Neuronal stem cell (in vitro differentiated cells): ENCODE measurements at regions not wholly inside any gene's neighbourhood (a gene's known extent, or its start where the extent isn't known, plus 50 kb on each side); places are given as distances from the start of the nearest gene placed in this dataset.

ENCODE experiments used
- DNase-seq: peaks from one replicate; pipeline ENCODE4 v3.0.0-alpha.2; 2013; ENCODE audit warnings: low spot score
- H2AFZ ChIP-seq: one replicate; pipeline ENCODE4 v1.6.1; 2013; ENCODE audit warnings: mild to moderate bottlenecking, low read length, inconsistent platforms
- H2AK5ac ChIP-seq: 2 replicates; pipeline ENCODE4 v1.6.1; 2013; ENCODE audit warnings: low read depth, mild to moderate bottlenecking, inconsistent platforms, low read length, moderate library complexity, mixed read lengths
- H2BK120ac ChIP-seq: 2 replicates; pipeline ENCODE4 v1.6.1; 2013; ENCODE audit warnings: low read depth, mild to moderate bottlenecking, inconsistent platforms, low read length, moderate library complexity, mixed read lengths
- H2BK12ac ChIP-seq: one replicate; pipeline ENCODE4 v1.6.1; 2013; ENCODE audit warnings: low read length, inconsistent platforms
- H2BK15ac ChIP-seq: 2 replicates; pipeline ENCODE4 v1.6.1; 2013; ENCODE audit warnings: mild to moderate bottlenecking, low read length, inconsistent platforms, mixed read lengths
- H2BK5ac ChIP-seq: one replicate; pipeline ENCODE4 v1.6.1; 2013; ENCODE audit warnings: inconsistent platforms, mild to moderate bottlenecking, low read length, moderate library complexity
- H3K14ac ChIP-seq: one replicate; pipeline ENCODE4 v1.6.1; 2013; ENCODE audit warnings: low read length, inconsistent platforms
- H3K18ac ChIP-seq: 2 replicates; pipeline ENCODE4 v1.6.1; 2013; ENCODE audit warnings: low read length, inconsistent platforms
- H3K23ac ChIP-seq: 2 replicates; pipeline ENCODE4 v1.6.1; 2013; ENCODE audit warnings: low read depth, mild to moderate bottlenecking, mixed read lengths, low read length, inconsistent platforms; ENCODE audit not compliant: poor library complexity
- H3K27ac ChIP-seq: replicated peaks from 3 replicates; pipeline ENCODE4 v1.5.1; 2013; ENCODE audit warnings: low read length, inconsistent platforms
- H3K27me3 ChIP-seq, 3 experiments: 2 replicates each; pipeline ENCODE4 v1.6.1; 2013; ENCODE audit warnings: low read length in 3 of 3, mild to moderate bottlenecking in 2 of 3, inconsistent platforms in 1 of 3, low read depth in 1 of 3, mixed read lengths in 1 of 3, moderate library complexity in 1 of 3; ENCODE audit not compliant: control insufficient read depth in 3 of 3, insufficient read depth in 3 of 3
- H3K36me3 ChIP-seq, 2 donors: replicated peaks in 1 of 2; 2 replicates each; pipeline ENCODE4 v1.6.1; 2013; ENCODE audit warnings: low read length in 2 of 2; ENCODE audit not compliant: control insufficient read depth in 2 of 2, insufficient read depth in 2 of 2
- H3K4ac ChIP-seq: 2 replicates; pipeline ENCODE4 v1.6.1; 2013; ENCODE audit warnings: inconsistent platforms, mild to moderate bottlenecking, low read length, moderate library complexity
- H3K4me1 ChIP-seq, 2 donors: 1 replicate in 1 of 2; 2 replicates in 1 of 2; pipeline ENCODE4 v1.6.1; 2013; ENCODE audit warnings: low read length in 2 of 2, low read depth in 1 of 2; ENCODE audit not compliant: control insufficient read depth in 2 of 2, insufficient read depth in 1 of 2
- H3K4me2 ChIP-seq: one replicate; pipeline ENCODE4 v1.6.1; 2013; ENCODE audit warnings: mild to moderate bottlenecking, low read length, inconsistent platforms; ENCODE audit not compliant: insufficient read depth, poor library complexity, severe bottlenecking
- H3K4me3 ChIP-seq, 2 donors: 2 replicates each; pipeline ENCODE4 v1.5.1; 2013; ENCODE audit warnings: low read length in 2 of 2, mild to moderate bottlenecking in 2 of 2, inconsistent platforms in 1 of 2, moderate library complexity in 1 of 2
- H3K79me1 ChIP-seq: one replicate; pipeline ENCODE4 v1.6.1; 2013; ENCODE audit warnings: low read depth, mild to moderate bottlenecking, inconsistent platforms, low read length, moderate library complexity
- H3K9ac ChIP-seq: one replicate; pipeline ENCODE4 v1.6.1; 2013; ENCODE audit warnings: mild to moderate bottlenecking, low read depth, low read length, inconsistent platforms; ENCODE audit not compliant: poor library complexity
- H3K9me3 ChIP-seq, 2 donors: replicated peaks in 1 of 2; 2 replicates each; pipeline versions ENCODE3 to v1.6.1; 2013; ENCODE audit warnings: low read length in 2 of 2, mild to moderate bottlenecking in 2 of 2, inconsistent platforms in 1 of 2, low read depth in 1 of 2, mixed read lengths in 1 of 2, moderate library complexity in 1 of 2; ENCODE audit not compliant: control insufficient read depth in 2 of 2, insufficient read depth in 1 of 2
- H4K8ac ChIP-seq: one replicate; pipeline ENCODE4 v1.6.1; 2013; ENCODE audit warnings: low read depth, mild to moderate bottlenecking, inconsistent platforms, low read length, moderate library complexity
- H4K91ac ChIP-seq: one replicate; pipeline ENCODE4 v1.6.1; 2013; ENCODE audit warnings: low read length, low read depth, mild to moderate bottlenecking, inconsistent platforms; ENCODE audit not compliant: poor library complexity
- WGBS, 2 donors: extraction: QIAGEN DNeasy Blood & Tissue Kit; methylation state at CpG; one replicate each; pipeline ENCODE4 v1.1.7; 2013; ENCODE audit warnings: missing lambda C conversion rate in 2 of 2, mixed read lengths in 1 of 2; ENCODE audit not compliant: insufficient read length in 2 of 2, insufficient replicate concordance in 1 of 2; ENCODE audit errors: extremely low coverage in 2 of 2; 5-methylcytosine and 5-hydroxymethylcytosine counted together

DNA sequence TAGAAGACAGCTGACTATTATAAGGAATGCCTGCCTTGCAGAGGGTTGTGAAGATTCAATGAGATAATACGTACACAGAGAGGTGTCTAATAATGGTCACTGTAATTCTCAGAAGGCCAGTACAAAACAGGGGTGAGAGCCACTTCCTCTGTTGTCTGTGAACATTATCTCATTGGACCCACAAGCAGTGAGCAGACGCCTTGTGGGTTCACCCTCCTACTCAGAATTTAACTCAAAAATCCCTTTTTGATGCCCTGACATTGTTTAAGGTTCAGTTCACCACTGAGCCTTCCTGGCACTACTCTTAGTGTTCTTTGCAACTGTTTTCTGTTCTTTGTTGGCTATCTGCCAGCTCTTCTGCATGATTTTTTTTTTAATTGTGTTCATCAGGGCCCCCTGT, 467.4 kb downstream of the BCOR start:
- Histone ChIP-seq H3K9me3 (no peaks in the 10 kb centered on the region), H3K36me3 (no peaks in the 10 kb centered on the region), H3K27ac (no peak overlapping the region), H2BK5ac (no peak overlapping the region), H2AFZ (no peak overlapping the region), H3K9ac (no peak overlapping the region), H3K14ac (no peak overlapping the region), H3K4me1 (no peaks in the 10 kb centered on the region), H3K4me3 (no peak overlapping the region), H4K91ac (no peak overlapping the region), H4K8ac (no peak overlapping the region), H3K23ac (no peak overlapping the region), H3K4ac (no peak overlapping the region), H2BK15ac (no peak overlapping the region), H2AK5ac (no peak overlapping the region), H3K27me3 (peaks cover 0 to 4% (median 0%) of the 10 kb centered on the region in 3 experiments), H3K4me2 (no peak overlapping the region), H3K18ac (no peak overlapping the region), H3K79me1 (no peaks in the 10 kb centered on the region), H2BK12ac (no peak overlapping the region), H2BK120ac (no peak overlapping the region)
- WGBS, 2 donors = no CpG with 5 or more reads among the region's 2 CpGs
- DNase-seq = no peak

DNA sequence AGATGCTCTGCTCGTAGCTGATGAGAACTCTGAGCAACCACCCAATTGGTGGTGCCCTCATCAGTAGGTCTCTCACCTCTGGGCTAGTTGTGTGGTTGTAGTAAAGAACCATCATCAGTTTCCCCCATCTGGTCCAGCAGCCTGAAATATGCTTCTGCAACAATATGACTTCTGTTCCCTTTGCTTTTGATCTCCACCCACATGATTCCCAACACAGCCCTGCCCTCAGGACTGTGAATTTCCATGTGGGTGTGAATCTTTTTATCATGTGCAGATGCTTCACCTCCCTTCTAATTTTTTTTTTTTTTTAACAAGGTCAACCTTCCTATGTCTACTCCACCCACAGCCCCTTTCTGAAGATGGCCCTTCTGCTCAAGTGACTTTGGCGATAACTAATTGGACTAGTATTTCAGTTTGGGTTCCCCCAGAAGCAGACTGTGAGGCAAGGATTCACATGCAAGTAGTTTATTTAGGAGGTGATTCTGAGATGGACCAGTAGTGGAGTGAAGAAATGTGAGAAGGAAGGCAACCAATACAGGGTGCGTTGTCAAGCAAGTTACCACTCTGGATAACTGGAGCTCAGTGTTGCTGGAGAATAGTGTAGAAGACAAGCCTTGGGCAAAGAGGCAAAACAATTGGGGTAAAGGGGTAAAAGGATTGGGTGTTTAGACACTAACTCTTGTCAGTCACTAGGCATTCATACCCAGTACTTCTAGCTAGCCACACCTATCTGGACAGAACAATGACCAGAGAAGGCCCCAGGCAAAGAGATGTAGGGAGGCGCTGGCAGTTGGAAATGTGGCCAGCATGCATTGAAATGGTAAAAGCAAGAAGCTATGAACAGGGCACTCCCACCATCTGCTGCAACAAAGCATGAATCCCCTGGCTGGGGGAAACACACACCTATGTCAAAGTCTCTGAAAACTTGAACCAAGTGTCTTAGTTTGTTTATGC, 466.2 kb downstream of the BCOR start:
- Histone ChIP-seq H2AFZ (no peak overlapping the region), H3K14ac (no peak overlapping the region), H3K9me3 (no peaks in the 10 kb centered on the region), H3K36me3 (no peaks in the 10 kb centered on the region), H3K79me1 (no peaks in the 10 kb centered on the region), H2BK120ac (no peak overlapping the region), H3K4me3 (no peak overlapping the region), H3K27me3 (peaks cover 0 to 4% (median 0%) of the 10 kb centered on the region in 3 experiments), H3K18ac (no peak overlapping the region), H4K91ac (no peak overlapping the region), H3K4me2 (no peak overlapping the region), H3K4me1 (no peaks in the 10 kb centered on the region), H2BK15ac (no peak overlapping the region), H3K4ac (no peak overlapping the region), H3K9ac (no peak overlapping the region), H2AK5ac (no peak overlapping the region), H3K23ac (no peak overlapping the region), H2BK5ac (no peak overlapping the region), H3K27ac (no peak overlapping the region), H2BK12ac (no peak overlapping the region), H4K8ac (no peak overlapping the region)
- no peak for DNase-seq
- WGBS, 2 donors = no CpG with 5 or more reads among the region's 4 CpGs

DNA sequence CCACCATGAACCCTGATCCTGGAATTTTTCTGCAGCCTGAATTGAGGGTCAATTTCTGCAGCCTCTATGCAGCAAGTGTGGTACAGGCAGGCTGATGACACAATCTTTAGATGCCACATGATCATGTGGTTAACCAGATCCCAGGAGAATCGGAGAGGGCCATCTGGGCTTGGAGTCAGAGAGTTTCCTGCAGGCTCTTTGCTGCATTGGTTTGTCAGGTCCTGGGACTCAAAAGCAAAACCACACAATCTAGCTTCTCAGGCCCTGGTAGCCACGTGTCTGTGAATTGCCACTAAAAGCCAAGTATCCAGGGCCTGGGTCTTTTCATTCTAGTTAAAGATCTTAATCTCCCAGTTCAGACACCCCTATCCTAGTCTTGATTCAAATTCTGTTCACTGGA, 464.5 kb downstream of the BCOR start:
- no peak overlapping the region for H3K14ac ChIP-seq
- H2BK12ac ChIP-seq = no peak overlapping the region
- no peak overlapping the region for H2AFZ ChIP-seq
- no peak overlapping the region for H4K91ac ChIP-seq
- H3K9ac ChIP-seq = no peak overlapping the region
- no peak overlapping the region for H3K4ac ChIP-seq
- H4K8ac ChIP-seq = no peak overlapping the region
- H3K9me3 ChIP-seq = no peaks in the 10 kb centered on the region
- no peak overlapping the region for H3K4me2 ChIP-seq
- H2BK120ac ChIP-seq = no peak overlapping the region
- H3K36me3 ChIP-seq = no peaks in the 10 kb centered on the region
- H3K23ac ChIP-seq = no peak overlapping the region
- H3K27ac ChIP-seq = no peak overlapping the region
- WGBS, 2 donors = no CpG with 5 or more reads among the region's 2 CpGs
- no peak overlapping the region for H3K4me3 ChIP-seq
- no peaks in the 10 kb centered on the region for H3K4me1 ChIP-seq
- no peaks in the 10 kb centered on the region for H3K79me1 ChIP-seq
- no peak for DNase-seq
- H3K18ac ChIP-seq = no peak overlapping the region
- H2BK5ac ChIP-seq = no peak overlapping the region
- H2AK5ac ChIP-seq = no peak overlapping the region
- peaks cover 0 to 4% (median 0%) of the 10 kb centered on the region in 3 experiments for H3K27me3 ChIP-seq
- H2BK15ac ChIP-seq = no peak overlapping the region

DNA sequence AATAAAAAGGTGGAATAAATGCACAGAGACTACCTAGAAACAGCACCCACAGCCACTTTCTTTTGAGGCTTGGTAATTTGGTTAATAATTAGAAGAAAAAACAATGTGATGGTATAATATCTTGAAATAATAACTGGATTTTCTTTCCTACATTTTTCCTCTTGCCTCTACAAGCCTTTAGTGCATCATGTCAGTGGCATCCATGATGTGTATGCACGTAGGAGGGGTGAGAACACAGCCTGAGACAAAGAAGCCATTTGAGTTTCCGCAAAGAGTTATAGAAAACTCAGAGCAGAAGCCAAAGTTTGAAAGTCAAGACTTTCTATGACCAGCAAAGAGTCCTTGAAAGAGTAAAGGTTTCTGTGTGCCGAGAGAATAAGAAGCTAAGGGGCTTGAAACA, 461.3 kb downstream of the BCOR start:
- Histone ChIP-seq H3K27ac (no peak overlapping the region), H3K23ac (no peak overlapping the region), H2BK15ac (no peak overlapping the region), H3K9me3 (no peaks in the 10 kb centered on the region), H3K18ac (no peak overlapping the region), H3K27me3 (peaks cover 0 to 3% (median 0%) of the 10 kb centered on the region in 3 experiments), H3K79me1 (no peaks in the 10 kb centered on the region), H4K91ac (no peak overlapping the region), H3K4ac (no peak overlapping the region), H2BK5ac (no peak overlapping the region), H3K4me2 (no peak overlapping the region), H3K9ac (no peak overlapping the region), H3K4me1 (no peaks in the 10 kb centered on the region), H3K14ac (no peak overlapping the region), H3K36me3 (no peaks in the 10 kb centered on the region), H2BK12ac (no peak overlapping the region), H2AFZ (no peak overlapping the region), H2BK120ac (no peak overlapping the region), H4K8ac (no peak overlapping the region), H2AK5ac (no peak overlapping the region), H3K4me3 (no peak overlapping the region)
- no peak for DNase-seq
- no CpG with 5 or more reads among the region's 3 CpGs for WGBS, 2 donors
